A549 (cell line): ENCODE measurements at regions not wholly inside any gene's neighbourhood (a gene's known extent, or its start where the extent isn't known, plus 50 kb on each side); places are given as distances from the start of the nearest gene placed in this dataset.

Experiments used
- BCL3 ChIP-seq: fragments of >200 bp; sonication (Bioruptor Twin); formaldehyde crosslinking; IDR thresholded peaks from 3 replicates; pipeline ENCODE4 v1.6.1; 2016
- E2F6 ChIP-seq: IDR thresholded peaks from 2 replicates; pipeline ENCODE4 v1.6.1; 2012; ENCODE audit warnings: low read depth, borderline replicate concordance
- EP300 ChIP-seq, 2 experiments: fragments of >200 bp; sonication (Bioruptor Twin); formaldehyde crosslinking; IDR thresholded peaks; 2 replicates in 1 of 2; 3 replicates in 1 of 2; pipeline ENCODE4 v1.6.1; 2016 to 2017
- ESRRA ChIP-seq: fragments of 150-350 bp; IDR thresholded peaks from 2 replicates; pipeline ENCODE4 v1.6.1; 2014; ENCODE audit warnings: mild to moderate bottlenecking, low read length, borderline replicate concordance
- HEYL ChIP-seq: fragments of 250-450 bp; sonication (Bioruptor Pico); IDR thresholded peaks from 2 replicates; pipeline ENCODE4 v1.8.0; 2021; ENCODE audit warnings: mild to moderate bottlenecking, moderate library complexity
- MAFK ChIP-seq: fragments of 450-650 bp; IDR thresholded peaks from 2 replicates; pipeline ENCODE4 v1.6.1; 2014; ENCODE audit not compliant: partially characterized antibody
- PHF8 ChIP-seq: fragments of 200-600 bp; sonication (generic); IDR thresholded peaks from 2 replicates; pipeline ENCODE4 v1.6.1; 2016; ENCODE audit warnings: low read depth, mild to moderate bottlenecking, antibody characterized with exemption, moderate library complexity, borderline replicate concordance
- POLR2A ChIP-seq: IDR thresholded peaks from 2 replicates; pipeline ENCODE4 v1.6.1; 2012; ENCODE audit warnings: mild to moderate bottlenecking, low read length
- TF ChIP-seq, protein P1 (sequence below): fragments of >200 bp; sonication (Bioruptor Twin); formaldehyde crosslinking; IDR thresholded peaks from 3 replicates; pipeline ENCODE4 v1.5.1; 2016

- TF ChIP-seq, protein P1, sequence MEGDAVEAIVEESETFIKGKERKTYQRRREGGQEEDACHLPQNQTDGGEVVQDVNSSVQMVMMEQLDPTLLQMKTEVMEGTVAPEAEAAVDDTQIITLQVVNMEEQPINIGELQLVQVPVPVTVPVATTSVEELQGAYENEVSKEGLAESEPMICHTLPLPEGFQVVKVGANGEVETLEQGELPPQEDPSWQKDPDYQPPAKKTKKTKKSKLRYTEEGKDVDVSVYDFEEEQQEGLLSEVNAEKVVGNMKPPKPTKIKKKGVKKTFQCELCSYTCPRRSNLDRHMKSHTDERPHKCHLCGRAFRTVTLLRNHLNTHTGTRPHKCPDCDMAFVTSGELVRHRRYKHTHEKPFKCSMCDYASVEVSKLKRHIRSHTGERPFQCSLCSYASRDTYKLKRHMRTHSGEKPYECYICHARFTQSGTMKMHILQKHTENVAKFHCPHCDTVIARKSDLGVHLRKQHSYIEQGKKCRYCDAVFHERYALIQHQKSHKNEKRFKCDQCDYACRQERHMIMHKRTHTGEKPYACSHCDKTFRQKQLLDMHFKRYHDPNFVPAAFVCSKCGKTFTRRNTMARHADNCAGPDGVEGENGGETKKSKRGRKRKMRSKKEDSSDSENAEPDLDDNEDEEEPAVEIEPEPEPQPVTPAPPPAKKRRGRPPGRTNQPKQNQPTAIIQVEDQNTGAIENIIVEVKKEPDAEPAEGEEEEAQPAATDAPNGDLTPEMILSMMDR = no peak
- TF ChIP-seq PHF8 (no peak), HEYL (CRISPR knock-in tag) (no peak), E2F6 (no peak), POLR2A (no peak), BCL3 (no peak), MAFK (no peak), EP300 (IDR thresholded peaks at IDR 0.05) (no peak), ESRRA (no peak)
Observed at GRCh38 chr4:178293601-178294000, 851.4 kb upstream of the AGA start.
